ENCODE measurements at regions not wholly inside any gene's neighbourhood (a gene's known extent, or its start where the extent isn't known, plus 50 kb on each side); places are given as distances from the start of the nearest gene placed in this dataset.

DNA sequence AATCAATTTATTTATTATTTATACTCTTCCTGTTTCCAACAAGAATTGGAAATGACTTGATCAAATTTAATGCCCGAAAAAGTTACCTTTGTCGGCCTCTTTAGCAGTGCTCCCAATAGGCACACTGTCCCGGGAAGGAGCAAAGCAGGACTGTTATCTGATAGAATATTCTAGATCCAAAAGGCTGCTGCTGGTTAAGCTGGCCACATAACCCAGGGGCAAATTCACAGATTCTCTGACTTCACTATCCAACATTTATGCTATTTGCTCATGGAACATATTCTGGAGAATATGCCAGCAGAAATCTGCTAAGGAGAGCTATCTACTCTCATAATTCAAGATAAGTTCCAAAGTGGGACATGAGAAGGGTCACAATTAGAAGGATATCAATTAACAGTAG lies 100.2 kb upstream of the DMAC1 start:
- ChIA-PET CTCF (ENCODE audit: partially characterized antibody) (interaction anchor here (1.1 kb wide), 1 partner anchor 11 kb away, joined by 3 read pairs; no protein-coding TSS in a partner anchor), POLR2A (ENCODE audit: partially characterized antibody) (no interaction called here)
- no peak overlapping the region for H4K91ac ChIP-seq (replicated peaks; ENCODE audit: insufficient read length, low read length)
- no peaks in the 10 kb centered on the region for H3K4me1 ChIP-seq (replicated peaks in 1 of 4; ENCODE audit: control insufficient read depth in 3 of 4, insufficient read depth in 4 of 4, low read length in 3 of 4)
- no peaks in the 10 kb centered on the region for H3K9me3 ChIP-seq (ENCODE audit: insufficient read depth in 2 of 2, low read depth in 1 of 2, low read length in 1 of 2)
- no peak overlapping the region for H3K23ac ChIP-seq (ENCODE audit: insufficient read length)
- H3K9ac ChIP-seq (replicated peaks in 1 of 4; ENCODE audit: extremely low read depth in 1 of 4, low read depth in 3 of 4, low read length in 3 of 4) = no peak overlapping the region
- no peak overlapping the region for H3K14ac ChIP-seq (ENCODE audit: insufficient read length)
- H3K4me3 ChIP-seq (ENCODE audit: extremely low read depth in 1 of 4, insufficient read depth in 2 of 4, low read depth in 3 of 4, low read length in 4 of 4) = no peak overlapping the region
- H3K4ac ChIP-seq (replicated peaks; ENCODE audit: insufficient read length, low read depth, low read length) = no peak overlapping the region
- H3K27me3 ChIP-seq (replicated peaks in 1 of 4; ENCODE audit: control insufficient read depth in 3 of 4, extremely low read depth in 1 of 4, insufficient read depth in 3 of 4, low read length in 3 of 4) = no peaks in the 10 kb centered on the region
- H3K79me2 ChIP-seq (ENCODE audit: control insufficient read depth in 1 of 2, insufficient read depth in 2 of 2, low read length in 2 of 2) = no peaks in the 10 kb centered on the region
- no peak overlapping the region for H3K27ac ChIP-seq (ENCODE audit: low read depth, low read length)
- DNase-seq (ENCODE audit: low read depth in 1 of 2, low spot score in 2 of 2) (no peak), FAIRE-seq (no peak)
- H3K56ac ChIP-seq (replicated peaks; ENCODE audit: insufficient read length, low read depth, low read length) = no peak overlapping the region
- H2BK15ac ChIP-seq (ENCODE audit: low read length) = no peak overlapping the region
- no peak overlapping the region for H3K4me2 ChIP-seq (ENCODE audit: insufficient read depth in 1 of 2, low read depth in 2 of 2, low read length in 2 of 2)
- H2AK5ac ChIP-seq (ENCODE audit: low read depth, low read length) = no peak overlapping the region
- TF ChIP-seq CHD1 (IDR thresholded peaks at IDR 0.05; ENCODE audit: low read depth, low read length) (no peak), ASH2L (IDR thresholded peaks at IDR 0.05; ENCODE audit: low read length) (no peak), CHD2 (IDR thresholded peaks at IDR 0.05; ENCODE audit: low read length) (no peak), YY1 (IDR thresholded peaks at IDR 0.05; ENCODE audit: low read depth, low read length) (no peak), NANOG (IDR thresholded peaks at IDR 0.05; ENCODE audit: insufficient read depth, low read depth, low read length, poor library complexity, severe bottlenecking) (no peak)
- no peak overlapping the region for H3K18ac ChIP-seq (ENCODE audit: extremely low read depth, low read length)
- no peak overlapping the region for H2BK120ac ChIP-seq (replicated peaks; ENCODE audit: low read depth, low read length)
- H2BK20ac ChIP-seq (ENCODE audit: low read length) = no peak overlapping the region
- WGBS, 2 experiments (ENCODE audit: extremely low coverage in 1 of 2, insufficient coverage in 1 of 2, insufficient read length in 1 of 2, insufficient replicate concordance in 2 of 2, low coverage in 1 of 2, low lambda C conversion rate in 2 of 2, missing lambda C conversion rate in 1 of 2) = 70% methylated on average over 3 of the region's 3 CpGs; no CpG with 5 or more reads in 1 of the 2 experiments
- no peaks in the 10 kb centered on the region for H3K36me3 ChIP-seq (ENCODE audit: control insufficient read depth in 2 of 4, insufficient read depth in 4 of 4, low read length in 3 of 4)
- no peak overlapping the region for H2BK12ac ChIP-seq (ENCODE audit: low read depth, low read length)
- H4K5ac ChIP-seq (ENCODE audit: insufficient read length, low read depth, low read length) = no peak overlapping the region
- no peaks in the 10 kb centered on the region; the same call in 1 of the 2 replicates for H3K23me2 ChIP-seq (ENCODE audit: low read depth, low read length)
- no peaks in the 10 kb centered on the region for H3K79me1 ChIP-seq (ENCODE audit: low read depth, low read length)
- H2BK5ac ChIP-seq (ENCODE audit: low read depth, low read length) = no peak overlapping the region
- no peaks in the 10 kb centered on the region for H4K20me1 ChIP-seq (replicated peaks in 1 of 2; ENCODE audit: control insufficient read depth in 1 of 2, insufficient read depth in 2 of 2, low read length in 2 of 2)
- H4K8ac ChIP-seq (ENCODE audit: extremely low read depth, insufficient read depth, low read length) = no peak overlapping the region
- no peak overlapping the region for H2AFZ ChIP-seq (ENCODE audit: low read length)
